Lower leg skin (tissue), 3 donors: ENCODE measurements at regions not wholly inside any gene's neighbourhood (a gene's known extent, or its start where the extent isn't known, plus 50 kb on each side); places are given as distances from the start of the nearest gene placed in this dataset.

ENCODE experiments used
- CTCF ChIP-seq, 3 donors: fragments of 450-650 bp; IDR thresholded peaks; one replicate each; pipeline ENCODE4 v1.5.1; 2016; ENCODE audit warnings: antibody characterized with exemption in 3 of 3, mild to moderate bottlenecking in 3 of 3, moderate library complexity in 2 of 3
- POLR2A ChIP-seq, 2 donors: fragments of 450-650 bp; IDR thresholded peaks; one replicate each; pipeline ENCODE4 v1.6.1; 2016 to 2017; ENCODE audit warnings: antibody characterized with exemption in 2 of 2, mild to moderate bottlenecking in 1 of 2, moderate library complexity in 1 of 2

DNA sequence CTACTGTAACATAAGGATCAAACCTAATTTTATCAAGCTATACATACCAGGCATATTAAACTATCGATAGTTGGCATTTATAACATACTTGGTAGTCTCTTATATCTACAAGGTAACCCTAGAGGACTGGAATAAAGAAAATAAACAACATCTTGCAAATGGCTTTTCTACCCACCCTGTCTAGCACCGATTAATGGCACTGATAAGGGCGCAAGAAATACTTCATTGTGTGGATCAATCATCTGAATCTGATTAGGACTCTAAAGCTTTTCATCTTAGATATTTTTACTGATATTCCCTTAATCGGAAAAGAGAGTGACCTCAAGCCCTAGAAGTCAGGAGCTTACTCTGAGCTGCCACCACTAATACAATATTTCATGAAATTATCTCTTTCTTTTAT, 1461.7 kb upstream of the PIK3C3 start:
- TF ChIP-seq CTCF (IDR thresholded peaks at IDR 0.05) (no peak), POLR2A (IDR thresholded peaks at IDR 0.05) (no peak)
